ENCODE measurements at regions not wholly inside any gene's neighbourhood (a gene's known extent, or its start where the extent isn't known, plus 50 kb on each side); places are given as distances from the start of the nearest gene placed in this dataset.

DNA sequence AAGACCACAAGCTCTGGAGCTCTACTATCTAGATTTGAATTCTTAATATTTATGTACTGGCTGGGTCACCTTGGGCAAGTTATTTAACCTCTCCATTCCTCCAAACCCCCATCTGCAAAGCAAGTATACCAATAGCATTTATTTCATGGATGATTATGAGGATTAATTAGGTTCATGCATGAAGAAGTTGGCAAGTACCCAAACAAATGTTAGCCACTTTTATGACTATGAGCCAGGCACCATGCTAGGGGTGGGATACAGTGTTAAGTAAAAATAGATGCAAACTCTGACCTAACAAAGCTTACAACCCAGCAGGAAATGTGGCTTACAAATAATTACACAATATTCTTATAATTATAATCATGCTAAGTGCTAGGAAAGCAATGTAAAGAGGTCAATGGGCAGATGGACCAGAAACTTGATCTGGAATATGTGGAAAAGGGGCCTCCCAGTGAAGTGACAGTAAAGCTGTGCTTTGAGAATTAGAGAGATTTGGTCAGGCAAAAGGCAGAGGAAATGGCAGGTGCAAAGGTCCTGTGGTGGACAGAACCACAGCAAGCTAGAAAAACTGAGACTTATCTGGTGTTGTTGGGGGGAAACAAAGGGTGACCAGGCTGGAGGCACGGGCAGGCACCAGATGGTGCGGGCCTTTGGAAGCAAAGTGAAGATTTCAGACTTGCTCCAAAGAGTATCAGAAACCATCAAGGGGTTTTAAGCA, 525.2 kb upstream of the TRPC7 start:
- CTCF ChIA-PET (ENCODE audit: partially characterized antibody) = interaction anchor here (1.0 to 2.1 kb wide), 4 partner anchors 8 to 641 kb away, joined by 3 to 6 read pairs (median 3); no protein-coding TSS in a partner anchor
- Histone ChIP-seq H4K8ac (ENCODE audit: extremely low read depth, insufficient read depth, low read length) (no peak overlapping the region), H2AK5ac (ENCODE audit: low read depth, low read length) (no peak overlapping the region), H2AFZ (ENCODE audit: low read length) (no peak overlapping the region), H3K36me3 (ENCODE audit: control insufficient read depth in 2 of 4, insufficient read depth in 4 of 4, low read length in 3 of 4) (no peaks in the 10 kb centered on the region), H2BK5ac (ENCODE audit: low read depth, low read length) (no peak overlapping the region), H4K5ac (ENCODE audit: insufficient read length, low read depth, low read length) (no peak overlapping the region), H3K79me2 (ENCODE audit: control insufficient read depth in 1 of 2, insufficient read depth in 2 of 2, low read length in 2 of 2) (no peaks in the 10 kb centered on the region), H2BK120ac (replicated peaks; ENCODE audit: low read depth, low read length) (no peak overlapping the region), H3K9me3 (ENCODE audit: insufficient read depth in 2 of 2, low read depth in 1 of 2, low read length in 1 of 2) (no peaks in the 10 kb centered on the region), H3K9ac (replicated peaks in 1 of 4; ENCODE audit: extremely low read depth in 1 of 4, low read depth in 3 of 4, low read length in 3 of 4) (no peak overlapping the region), H3K23ac (ENCODE audit: insufficient read length) (no peak overlapping the region), H2BK15ac (ENCODE audit: low read length) (no peak overlapping the region), H3K4me1 (replicated peaks in 1 of 4; ENCODE audit: control insufficient read depth in 3 of 4, insufficient read depth in 4 of 4, low read length in 3 of 4) (peaks cover 2 to 9% (median 7%) of the 10 kb centered on the region in 4 experiments; a peak in 4 of 7 replicates), H3K56ac (replicated peaks; ENCODE audit: insufficient read length, low read depth, low read length) (no peak overlapping the region), H3K23me2 (ENCODE audit: low read depth, low read length) (no peaks in the 10 kb centered on the region), H2BK20ac (ENCODE audit: low read length) (no peak overlapping the region), H3K4ac (replicated peaks; ENCODE audit: insufficient read length, low read depth, low read length) (no peak overlapping the region), H4K20me1 (replicated peaks in 1 of 2; ENCODE audit: control insufficient read depth in 1 of 2, insufficient read depth in 2 of 2, low read length in 2 of 2) (no peaks in the 10 kb centered on the region), H3K79me1 (ENCODE audit: low read depth, low read length) (no peaks in the 10 kb centered on the region), H3K18ac (ENCODE audit: extremely low read depth, low read length) (no peak overlapping the region), H3K27ac (ENCODE audit: low read depth, low read length) (0 out of 2 replicates have a peak overlapping the region, but pooled peaks have one; percentile 11), H3K27me3 (replicated peaks in 1 of 4; ENCODE audit: control insufficient read depth in 3 of 4, extremely low read depth in 1 of 4, insufficient read depth in 3 of 4, low read length in 3 of 4) (no peaks in the 10 kb centered on the region), H4K91ac (replicated peaks; ENCODE audit: insufficient read length, low read length) (no peak overlapping the region), H3K4me3 (ENCODE audit: extremely low read depth in 1 of 4, insufficient read depth in 2 of 4, low read depth in 3 of 4, low read length in 4 of 4) (no peak overlapping the region), H2BK12ac (ENCODE audit: low read depth, low read length) (no peak overlapping the region), H3K14ac (ENCODE audit: insufficient read length) (no peak overlapping the region), H3K4me2 (ENCODE audit: insufficient read depth in 1 of 2, low read depth in 2 of 2, low read length in 2 of 2) (no peak overlapping the region; a peak in 1 of 4 replicates)
- POLR2A ChIA-PET (ENCODE audit: partially characterized antibody) = no interaction called here
- 96% methylated on average over 2 of the region's 2 CpGs; no CpG with 5 or more reads in 1 of the 2 experiments for WGBS, 2 experiments (ENCODE audit: extremely low coverage in 1 of 2, insufficient coverage in 1 of 2, insufficient read length in 1 of 2, insufficient replicate concordance in 2 of 2, low coverage in 1 of 2, low lambda C conversion rate in 2 of 2, missing lambda C conversion rate in 1 of 2)
- TF ChIP-seq TCF12 (IDR thresholded peaks at IDR 0.05; ENCODE audit: low read depth, low read length) (no peak), KDM1A (IDR thresholded peaks at IDR 0.05; ENCODE audit: borderline replicate concordance, low read length) (peak; percentile 89)
- no peak for DNase-seq (ENCODE audit: low read depth in 1 of 2, low spot score in 2 of 2)
- FAIRE-seq = no peak

Measured in H1 (cell line).